ENCODE measurements at regions not wholly inside any gene's neighbourhood (a gene's known extent, or its start where the extent isn't known, plus 50 kb on each side); places are given as distances from the start of the nearest gene placed in this dataset.

GRCh38 chr20:12023194-12023795 lies 105.6 kb downstream of the BTBD3 start:
- DNase-seq = peak; percentile 4

- DNase-seq = no peak
These were observed 111.1 kb downstream of the BTBD3 start for GRCh38 chr20:12028771-12029170.

- DNase-seq = no peak
These were observed 112.8 kb downstream of the BTBD3 start for GRCh38 chr20:12030470-12030869.

- no peak for DNase-seq
These were observed 118.4 kb downstream of the BTBD3 start for GRCh38 chr20:12036142-12036541.

- DNase-seq = no peak
These were observed 119.8 kb downstream of the BTBD3 start for GRCh38 chr20:12037521-12037920.

GRCh38 chr20:12040261-12040660 lies 122.6 kb downstream of the BTBD3 start:
- DNase-seq = no peak

- no peak for DNase-seq
These were observed 127.3 kb downstream of the BTBD3 start for GRCh38 chr20:12044969-12045368.

- DNase-seq = no peak
These were observed 130.2 kb downstream of the BTBD3 start for GRCh38 chr20:12047838-12048432.

GRCh38 chr20:12049125-12049524 lies 131.4 kb downstream of the BTBD3 start:
- no peak for DNase-seq

- no peak for DNase-seq
These were observed 133.8 kb downstream of the BTBD3 start for GRCh38 chr20:12051206-12052163.

- peak; percentile 53 for DNase-seq
These were observed 135.7 kb downstream of the BTBD3 start for GRCh38 chr20:12053353-12053752.

- DNase-seq = no peak
These were observed 136.9 kb downstream of the BTBD3 start for GRCh38 chr20:12054556-12054955.

GRCh38 chr20:12055161-12055560 lies 137.5 kb downstream of the BTBD3 start:
- DNase-seq = no peak

GRCh38 chr20:12056839-12057238 lies 139.1 kb downstream of the BTBD3 start:
- no peak for DNase-seq

GRCh38 chr20:12057778-12058177 lies 140.1 kb downstream of the BTBD3 start:
- DNase-seq = no peak

- DNase-seq = no peak
These were observed 140.5 kb downstream of the BTBD3 start for GRCh38 chr20:12058216-12058615.

GRCh38 chr20:12061466-12061865 lies 143.8 kb downstream of the BTBD3 start:
- DNase-seq = no peak

- DNase-seq = no peak
These were observed 145.5 kb downstream of the BTBD3 start for GRCh38 chr20:12063106-12063684.

GRCh38 chr20:12064540-12064939 lies 146.8 kb downstream of the BTBD3 start:
- no peak for DNase-seq

- no peak for DNase-seq
These were observed 150.0 kb downstream of the BTBD3 start for GRCh38 chr20:12067686-12068085.

- no peak for DNase-seq
These were observed 150.4 kb downstream of the BTBD3 start for GRCh38 chr20:12068121-12068520.

- DNase-seq = no peak
These were observed 151.5 kb downstream of the BTBD3 start for GRCh38 chr20:12069181-12069580.

- DNase-seq = no peak
These were observed 154.7 kb downstream of the BTBD3 start for GRCh38 chr20:12072221-12072953.

All from inflammatory macrophage treated with lipopolysaccharide for 4 hours (primary cell).